ENCODE measurements at regions not wholly inside any gene's neighbourhood (a gene's known extent, or its start where the extent isn't known, plus 50 kb on each side); places are given as distances from the start of the nearest gene placed in this dataset.

GRCh38 chr14:99080306-99080705 is 191.7 kb downstream of the BCL11B start:
- ChIA-PET POLR2A (no interaction called here), CTCF (no interaction called here)

GRCh38 chr14:99081156-99081765 is 190.7 kb downstream of the BCL11B start:
- Histone ChIP-seq H3K9me2 (no peaks in the 10 kb centered on the region), H3K9me3 (no peaks in the 10 kb centered on the region), H3K4me3 (ENCODE audit: low read depth in 2 of 2, low read length in 1 of 2) (no peak overlapping the region), H2AFZ (ENCODE audit: low read depth) (no peak overlapping the region), H4K20me1 (ENCODE audit: insufficient read depth) (no peaks in the 10 kb centered on the region), H3K79me2 (ENCODE audit: insufficient read depth) (no peaks in the 10 kb centered on the region), H3K27ac (ENCODE audit: low read depth in 2 of 2, low read length in 1 of 2) (no peak overlapping the region), H3K4me1 (ENCODE audit: control insufficient read depth in 1 of 2, insufficient read depth in 2 of 2, low read depth in 1 of 2, low read length in 1 of 2) (no peaks in the 10 kb centered on the region), H3F3A (replicated peaks; ENCODE audit: insufficient read depth) (no peaks in the 10 kb centered on the region), H3K4me2 (no peak overlapping the region), H3K9ac (no peak overlapping the region), H3K27me3 (ENCODE audit: insufficient read depth) (no peaks in the 10 kb centered on the region; the same call in 1 of the 2 replicates), H3K36me3 (replicated peaks in 1 of 2; ENCODE audit: control insufficient read depth in 1 of 2, insufficient read depth in 2 of 2, low read length in 1 of 2) (no peaks in the 10 kb centered on the region)
- CTCF ChIA-PET = no interaction called here
- no peak for DNase-seq
- 3% methylated on average over 9 of the region's 9 CpGs for WGBS (ENCODE audit: low lambda C conversion rate)
- TF ChIP-seq IRF3 (IDR thresholded peaks at IDR 0.05; ENCODE audit: low read depth, low read length) (no peak), FOXM1 (IDR thresholded peaks at IDR 0.05; ENCODE audit: low read depth) (no peak), SIN3A (IDR thresholded peaks at IDR 0.05; ENCODE audit: borderline replicate concordance, low read depth, low read length) (no peak), SMC3 (IDR thresholded peaks at IDR 0.05; ENCODE audit: low read depth, low read length) (no peak), USF2 (IDR thresholded peaks at IDR 0.05; ENCODE audit: borderline replicate concordance, low read depth, low read length) (no peak), CHD2 (IDR thresholded peaks at IDR 0.05; ENCODE audit: low read length, partially characterized antibody) (no peak), GABPA (IDR thresholded peaks at IDR 0.05; ENCODE audit: low read depth) (no peak), MAX (IDR thresholded peaks at IDR 0.05; ENCODE audit: low read depth) (no peak), FOSL2 (IDR thresholded peaks at IDR 0.05; ENCODE audit: borderline replicate concordance, low read depth) (no peak), JUND (IDR thresholded peaks at IDR 0.05) (no peak), EP300 (IDR thresholded peaks at IDR 0.05; ENCODE audit: borderline replicate concordance in 1 of 2, low read depth in 1 of 2, low read length in 1 of 2) (no peak), MEF2A (IDR thresholded peaks at IDR 0.05; ENCODE audit: borderline replicate concordance, low read depth) (no peak), NRF1 (IDR thresholded peaks at IDR 0.05; ENCODE audit: low read depth, low read length) (no peak)
- POLR2A ChIA-PET = no interaction called here

More at GRCh38 chr14:99080306-99080705, 191.7 kb downstream of the BCL11B start:
- Histone ChIP-seq H2AFZ (ENCODE audit: low read depth) (no peak overlapping the region), H4K20me1 (ENCODE audit: insufficient read depth) (no peaks in the 10 kb centered on the region), H3K4me1 (ENCODE audit: control insufficient read depth in 1 of 2, insufficient read depth in 2 of 2, low read depth in 1 of 2, low read length in 1 of 2) (no peaks in the 10 kb centered on the region), H3K9me2 (no peaks in the 10 kb centered on the region), H3K4me3 (ENCODE audit: low read depth in 2 of 2, low read length in 1 of 2) (no peak overlapping the region), H3F3A (replicated peaks; ENCODE audit: insufficient read depth) (no peaks in the 10 kb centered on the region), H3K27ac (ENCODE audit: low read depth in 2 of 2, low read length in 1 of 2) (no peak overlapping the region), H3K36me3 (replicated peaks in 1 of 2; ENCODE audit: control insufficient read depth in 1 of 2, insufficient read depth in 2 of 2, low read length in 1 of 2) (no peaks in the 10 kb centered on the region), H3K79me2 (ENCODE audit: insufficient read depth) (no peaks in the 10 kb centered on the region), H3K4me2 (no peak overlapping the region), H3K9me3 (no peaks in the 10 kb centered on the region), H3K9ac (no peak overlapping the region), H3K27me3 (ENCODE audit: insufficient read depth) (peaks cover 9% of the 10 kb centered on the region)
- TF ChIP-seq RCOR1 (IDR thresholded peaks at IDR 0.05; ENCODE audit: low read length) (no peak), POLR2AphosphoS5 (IDR thresholded peaks at IDR 0.05; ENCODE audit: low read depth, low read length) (no peak), JUND (IDR thresholded peaks at IDR 0.05) (no peak), TEAD4 (IDR thresholded peaks at IDR 0.05; ENCODE audit: borderline replicate concordance, insufficient read depth) (no peak), SMC3 (IDR thresholded peaks at IDR 0.05; ENCODE audit: low read depth, low read length) (no peak), RAD21 (IDR thresholded peaks at IDR 0.05; ENCODE audit: low read length) (no peak), CHD2 (IDR thresholded peaks at IDR 0.05; ENCODE audit: low read length, partially characterized antibody) (no peak), RXRA (IDR thresholded peaks at IDR 0.05; ENCODE audit: borderline replicate concordance, low read depth) (no peak), IRF3 (IDR thresholded peaks at IDR 0.05; ENCODE audit: low read depth, low read length) (no peak), USF2 (IDR thresholded peaks at IDR 0.05; ENCODE audit: borderline replicate concordance, low read depth, low read length) (no peak), EZH2phosphoT487 (IDR thresholded peaks at IDR 0.05; ENCODE audit: borderline replicate concordance, low read depth) (no peak), SIN3A (IDR thresholded peaks at IDR 0.05; ENCODE audit: borderline replicate concordance, low read depth, low read length) (no peak), FOXJ3 (CRISPR knock-in tag; IDR thresholded peaks at IDR 0.05) (no peak)
- 0% methylated on average over 3 of the region's 3 CpGs for WGBS (ENCODE audit: low lambda C conversion rate)
- DNase-seq = no peak

Data from SK-N-SH (cell line).